ENCODE measurements at regions not wholly inside any gene's neighbourhood (a gene's known extent, or its start where the extent isn't known, plus 50 kb on each side); places are given as distances from the start of the nearest gene placed in this dataset.

DNA sequence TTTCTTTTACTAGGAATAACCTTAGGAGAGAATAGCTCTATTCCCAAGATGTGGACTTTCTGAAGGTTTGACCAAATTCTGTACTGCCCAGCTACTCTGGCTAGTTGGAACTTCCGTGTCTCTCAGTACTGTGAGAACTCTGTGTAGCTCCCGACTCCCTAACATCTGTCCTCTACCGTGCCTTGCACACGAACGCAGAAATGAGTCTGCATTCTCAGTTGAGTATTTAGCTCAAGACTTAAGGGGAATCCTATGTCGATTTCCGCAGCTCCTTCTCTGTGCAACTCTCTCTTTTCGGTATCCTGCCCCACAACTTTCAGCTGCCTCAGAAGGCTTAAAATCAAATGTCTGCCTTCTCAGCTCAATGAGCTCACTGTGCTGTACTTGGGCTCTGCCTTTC lies 86.7 kb upstream of the EPHB3 start:
- ATAC-seq (ENCODE audit: insufficient number of reproducible peaks, low FRiP score, low read depth) (no peak), DNase-seq (ENCODE audit: low spot score) (no peak)
- Histone ChIP-seq H3K27ac (no peak overlapping the region), H3K27me3 (replicated peaks; ENCODE audit: insufficient read depth) (no peaks in the 10 kb centered on the region), H3K4me1 (ENCODE audit: control insufficient read depth in 1 of 2, low read depth in 2 of 2) (no peaks in the 10 kb centered on the region), H3K4me3 (no peak overlapping the region), H3K36me3 (no peaks in the 10 kb centered on the region), H3K9me3 (no peaks in the 10 kb centered on the region)
- TF ChIP-seq, protein P1, sequence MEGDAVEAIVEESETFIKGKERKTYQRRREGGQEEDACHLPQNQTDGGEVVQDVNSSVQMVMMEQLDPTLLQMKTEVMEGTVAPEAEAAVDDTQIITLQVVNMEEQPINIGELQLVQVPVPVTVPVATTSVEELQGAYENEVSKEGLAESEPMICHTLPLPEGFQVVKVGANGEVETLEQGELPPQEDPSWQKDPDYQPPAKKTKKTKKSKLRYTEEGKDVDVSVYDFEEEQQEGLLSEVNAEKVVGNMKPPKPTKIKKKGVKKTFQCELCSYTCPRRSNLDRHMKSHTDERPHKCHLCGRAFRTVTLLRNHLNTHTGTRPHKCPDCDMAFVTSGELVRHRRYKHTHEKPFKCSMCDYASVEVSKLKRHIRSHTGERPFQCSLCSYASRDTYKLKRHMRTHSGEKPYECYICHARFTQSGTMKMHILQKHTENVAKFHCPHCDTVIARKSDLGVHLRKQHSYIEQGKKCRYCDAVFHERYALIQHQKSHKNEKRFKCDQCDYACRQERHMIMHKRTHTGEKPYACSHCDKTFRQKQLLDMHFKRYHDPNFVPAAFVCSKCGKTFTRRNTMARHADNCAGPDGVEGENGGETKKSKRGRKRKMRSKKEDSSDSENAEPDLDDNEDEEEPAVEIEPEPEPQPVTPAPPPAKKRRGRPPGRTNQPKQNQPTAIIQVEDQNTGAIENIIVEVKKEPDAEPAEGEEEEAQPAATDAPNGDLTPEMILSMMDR (IDR thresholded peaks at IDR 0.05) = no peak

DNA sequence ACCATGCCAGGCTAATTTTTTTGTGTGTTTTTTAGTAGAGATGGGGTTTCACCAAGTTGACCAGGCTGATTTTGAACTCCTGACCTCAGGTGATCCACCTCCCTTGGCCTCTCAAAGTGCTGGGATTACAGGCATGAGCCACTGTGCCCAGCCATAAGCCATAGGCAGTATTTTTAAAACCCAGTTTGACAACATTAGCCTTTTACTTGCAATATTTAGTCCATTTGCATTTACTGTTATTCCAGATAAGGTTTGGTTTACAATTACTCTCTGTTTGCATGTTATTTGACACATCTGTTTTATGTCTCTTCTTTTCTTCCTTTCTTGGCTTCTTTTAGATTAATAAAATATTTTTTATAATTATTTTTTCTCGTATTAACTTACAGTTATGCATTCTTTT lies 83.6 kb upstream of the EPHB3 start:
- ATAC-seq (ENCODE audit: insufficient number of reproducible peaks, low FRiP score, low read depth) = no peak
- DNase-seq (ENCODE audit: low spot score) = no peak
- Histone ChIP-seq H3K9me3 (no peaks in the 10 kb centered on the region), H3K27me3 (replicated peaks; ENCODE audit: insufficient read depth) (no peaks in the 10 kb centered on the region), H3K4me3 (no peak overlapping the region), H3K36me3 (no peaks in the 10 kb centered on the region), H3K4me1 (ENCODE audit: control insufficient read depth in 1 of 2, low read depth in 2 of 2) (no peaks in the 10 kb centered on the region), H3K27ac (no peak overlapping the region)
- TF ChIP-seq, protein P1 (IDR thresholded peaks at IDR 0.05) = no peak

DNA sequence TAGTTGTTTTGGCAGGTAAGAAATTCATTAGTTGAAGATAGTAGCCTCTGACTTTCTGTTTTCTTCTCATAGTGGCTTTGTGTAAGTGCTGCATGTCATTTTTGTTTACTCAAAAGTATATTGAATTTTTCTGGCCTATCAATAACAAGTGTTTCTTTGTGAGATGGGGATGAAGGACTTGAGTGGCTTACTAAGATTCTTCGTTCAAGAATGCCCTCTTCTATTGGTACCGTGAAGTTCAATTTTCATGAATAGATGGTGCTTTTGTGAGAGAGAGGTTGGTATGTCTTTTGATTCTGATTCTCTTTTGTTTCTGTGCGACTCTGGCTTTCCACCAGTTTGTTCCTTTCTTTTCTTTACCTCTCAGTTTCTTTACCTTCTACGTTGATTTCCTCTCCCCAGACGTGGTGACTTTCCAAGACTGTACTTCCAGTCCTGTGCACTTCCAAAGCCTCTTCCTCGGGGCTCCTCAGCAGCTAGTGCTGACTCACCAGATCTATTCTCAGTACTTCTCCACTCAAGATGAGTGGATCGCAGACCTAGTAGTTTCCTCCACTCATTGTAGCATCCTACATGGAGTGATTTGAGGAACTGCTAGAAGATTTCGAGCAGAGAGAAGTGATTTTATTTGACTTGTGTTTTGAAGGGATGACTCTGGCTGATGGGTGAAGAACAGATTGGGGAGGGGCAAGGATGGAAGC lies 82.0 kb upstream of the EPHB3 start:
- Histone ChIP-seq H3K27me3 (replicated peaks; ENCODE audit: insufficient read depth) (no peaks in the 10 kb centered on the region), H3K4me3 (no peak overlapping the region), H3K27ac (no peak overlapping the region), H3K4me1 (ENCODE audit: control insufficient read depth in 1 of 2, low read depth in 2 of 2) (no peaks in the 10 kb centered on the region), H3K36me3 (no peaks in the 10 kb centered on the region), H3K9me3 (no peaks in the 10 kb centered on the region)
- no peak for DNase-seq (ENCODE audit: low spot score)
- no peak for ATAC-seq (ENCODE audit: insufficient number of reproducible peaks, low FRiP score, low read depth)
- TF ChIP-seq, protein P1 (IDR thresholded peaks at IDR 0.05) = no peak

DNA sequence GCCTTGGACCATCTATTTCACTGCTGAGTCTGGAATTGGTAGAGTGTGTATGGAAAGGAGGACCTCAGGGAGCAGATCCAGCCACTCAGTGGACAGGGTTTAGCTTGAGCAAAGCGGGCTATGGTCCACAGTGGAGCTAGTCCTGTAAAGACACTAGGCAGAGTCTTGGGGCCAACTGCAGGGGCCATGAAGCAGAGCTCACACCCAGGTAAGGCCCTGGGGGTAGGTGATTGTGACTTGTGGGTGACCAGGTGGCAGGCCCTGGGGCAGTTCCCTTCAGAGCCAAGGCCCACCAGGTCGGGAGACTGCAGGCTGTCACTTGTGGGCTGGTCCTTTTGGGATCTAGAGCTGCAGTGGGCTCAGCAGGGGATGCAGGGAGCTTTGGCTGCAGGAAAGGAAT lies 80.8 kb upstream of the EPHB3 start:
- no peaks in the 10 kb centered on the region for H3K9me3 ChIP-seq
- DNase-seq (ENCODE audit: low spot score) = no peak
- no peak overlapping the region for H3K27ac ChIP-seq
- no peaks in the 10 kb centered on the region for H3K36me3 ChIP-seq
- ATAC-seq (ENCODE audit: insufficient number of reproducible peaks, low FRiP score, low read depth) = no peak
- no peaks in the 10 kb centered on the region for H3K4me1 ChIP-seq (ENCODE audit: control insufficient read depth in 1 of 2, low read depth in 2 of 2)
- H3K27me3 ChIP-seq (replicated peaks; ENCODE audit: insufficient read depth) = no peaks in the 10 kb centered on the region
- H3K4me3 ChIP-seq = no peak overlapping the region
- TF ChIP-seq, protein P1 (IDR thresholded peaks at IDR 0.05) = no peak

DNA sequence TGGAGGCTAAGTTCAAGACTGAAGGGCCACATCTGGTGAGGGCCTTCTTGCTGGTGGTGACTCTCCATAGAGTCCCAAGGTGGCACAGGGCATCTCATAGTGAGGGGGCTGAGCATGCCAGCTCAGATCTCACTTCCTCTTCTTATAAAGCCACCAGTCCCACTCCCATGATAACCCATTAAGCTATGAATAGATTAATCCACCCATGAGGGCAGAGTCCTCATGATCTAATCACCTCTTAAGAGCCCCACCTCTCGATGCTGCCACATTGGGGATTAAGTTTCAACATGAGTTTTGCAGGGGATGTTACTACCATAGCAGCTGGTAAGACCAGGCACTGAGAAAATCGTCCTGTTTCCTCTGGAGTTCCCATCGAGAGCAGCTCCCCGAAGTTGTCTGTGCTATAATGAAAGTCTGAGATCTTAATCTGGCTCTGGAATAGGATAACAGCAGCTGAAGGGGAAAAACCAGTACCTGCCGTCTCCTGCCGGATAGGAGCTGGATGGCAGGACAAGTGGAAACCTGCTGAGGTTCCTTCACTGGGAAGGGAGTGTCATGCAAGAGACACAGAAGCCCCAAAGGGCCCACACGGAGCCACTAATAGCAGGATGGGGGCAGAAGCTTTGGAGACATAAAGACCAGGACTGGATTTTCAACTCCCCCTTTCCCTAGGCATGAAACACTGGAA lies 79.5 kb upstream of the EPHB3 start:
- DNase-seq (ENCODE audit: low spot score) = no peak
- ATAC-seq (ENCODE audit: insufficient number of reproducible peaks, low FRiP score, low read depth) = no peak

More for the DNA sequence above, 79.5 kb upstream of the EPHB3 start:
- Histone ChIP-seq H3K4me1 (ENCODE audit: control insufficient read depth in 1 of 2, low read depth in 2 of 2) (no peaks in the 10 kb centered on the region), H3K36me3 (no peaks in the 10 kb centered on the region), H3K27me3 (replicated peaks; ENCODE audit: insufficient read depth) (no peaks in the 10 kb centered on the region), H3K4me3 (no peak overlapping the region), H3K27ac (no peak overlapping the region), H3K9me3 (no peaks in the 10 kb centered on the region)
- TF ChIP-seq, protein P1 (IDR thresholded peaks at IDR 0.05) = no peak
